Upper lobe of right lung (tissue), 1 donor: ENCODE measurements at regions not wholly inside any gene's neighbourhood (a gene's known extent, or its start where the extent isn't known, plus 50 kb on each side); places are given as distances from the start of the nearest gene placed in this dataset.
"Not testable (repeated sequence)": the region's sequence is repeated elsewhere in the genome, so short reads cannot be mapped to it uniquely, and the experiment has no call there.

Experiments
- ATAC-seq: fragments of 200-7000 bp; cut with Tn5 transposase; one replicate; pipeline ENCODE4 v1.9.1; 2020; ENCODE audit warnings: mild to moderate bottlenecking, moderate library complexity
- DNase-seq: peaks from one replicate; pipeline ENCODE4 v3.0.0-alpha.2; 2020
- H3K27ac ChIP-seq: fragments of 200-600 bp; one replicate; pipeline ENCODE4 v1.8.0; 2022
- H3K27me3 ChIP-seq: fragments of 200-600 bp; one replicate; pipeline ENCODE4 v1.8.0; 2022; ENCODE audit warnings: mild to moderate bottlenecking
- H3K36me3 ChIP-seq: fragments of 200-600 bp; one replicate; pipeline ENCODE4 v1.8.0; 2022
- H3K4me1 ChIP-seq: fragments of 200-600 bp; one replicate; pipeline ENCODE4 v1.8.0; 2022
- H3K4me3 ChIP-seq: fragments of 200-600 bp; one replicate; pipeline ENCODE4 v1.8.0; 2022; ENCODE audit warnings: mild to moderate bottlenecking
- H3K9me3 ChIP-seq: fragments of 200-600 bp; one replicate; pipeline ENCODE4 v1.8.0; 2022
- CTCF ChIP-seq: fragments of 200-600 bp; IDR thresholded peaks from one replicate; pipeline ENCODE4 v1.8.0; 2022; ENCODE audit warnings: antibody characterized with exemption
- intact Hi-C: fragments of 100-400 bp; cut with DNase I; formaldehyde crosslinking; loops from one replicate; pipeline ENCODE4 v1.11.0; 2022
- donor health status: DM: no; HTN: yes; CAD: no; lungs with severe emphysema.

DNA sequence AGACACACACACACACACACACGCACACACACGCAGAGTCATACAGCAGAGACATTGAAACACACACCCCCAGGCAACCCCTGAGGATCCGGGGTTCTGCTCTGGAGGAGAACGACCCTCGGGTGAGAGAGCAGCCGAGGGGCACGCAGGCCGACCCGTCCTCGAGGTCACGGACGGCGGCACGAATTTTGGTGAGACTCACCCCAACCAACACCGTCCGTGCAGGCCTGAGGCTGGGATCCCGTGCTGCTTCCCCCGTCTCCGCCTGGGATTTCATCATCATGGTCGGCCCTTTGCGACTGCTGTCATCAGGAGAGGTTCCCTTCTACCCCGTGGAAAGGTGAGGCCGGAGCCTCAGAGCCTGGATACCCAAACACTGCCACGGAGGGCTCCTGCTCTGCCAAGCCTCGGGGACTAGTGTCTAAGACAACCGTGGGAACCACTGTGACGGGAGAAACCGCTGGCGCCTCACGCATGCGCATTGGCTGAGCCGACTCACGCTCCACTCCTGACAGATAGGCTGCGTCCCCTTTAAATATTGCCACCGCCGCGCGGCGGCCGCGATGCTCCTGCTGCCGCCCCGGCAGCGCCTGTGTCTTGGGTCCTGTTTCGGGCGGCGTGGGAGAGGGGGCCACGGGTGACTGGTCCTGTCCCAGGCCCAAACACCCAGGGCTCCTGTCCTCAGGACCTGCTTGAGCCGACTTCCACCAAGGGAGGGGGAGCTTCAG, 699.1 kb upstream of the TPTE start:
- H3K9me3 ChIP-seq, H3K4me1 ChIP-seq, ATAC-seq, intact Hi-C loops, DNase-seq, H3K27ac ChIP-seq, H3K27me3 ChIP-seq, H3K36me3 ChIP-seq, H3K4me3 ChIP-seq: not testable (repeated sequence)

GRCh38 chr21:9823197-9824157, 697.9 kb upstream of the TPTE start:
- intact Hi-C loops, H3K4me1 ChIP-seq, H3K36me3 ChIP-seq, H3K9me3 ChIP-seq, H3K4me3 ChIP-seq, ATAC-seq, H3K27ac ChIP-seq, H3K27me3 ChIP-seq: not testable (repeated sequence)
- DNase-seq: peak; percentile 87

DNA sequence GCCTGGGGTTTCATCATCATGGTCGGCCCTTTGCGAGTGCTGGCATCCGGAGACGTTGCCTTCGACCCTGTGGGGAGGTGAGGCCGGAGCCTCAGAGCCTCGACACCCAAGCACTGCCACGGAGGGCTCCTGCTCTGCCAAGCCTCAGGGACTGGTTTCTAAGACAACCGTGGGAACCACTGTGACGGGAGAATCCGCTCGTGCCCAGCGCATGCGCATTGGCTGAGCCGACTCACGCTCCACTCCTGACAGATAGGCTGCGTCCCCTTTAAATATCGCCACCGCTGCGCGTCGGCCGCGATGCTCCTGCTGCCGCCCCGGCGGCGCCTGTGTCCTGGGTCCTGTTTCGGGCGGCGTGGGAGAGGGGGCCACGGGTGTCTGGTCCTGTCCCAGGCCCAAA, 690.6 kb upstream of the TPTE start:
- H3K4me1 ChIP-seq, DNase-seq, ATAC-seq, H3K4me3 ChIP-seq, intact Hi-C loops, H3K9me3 ChIP-seq, H3K27ac ChIP-seq, H3K27me3 ChIP-seq, H3K36me3 ChIP-seq: not testable (repeated sequence)

GRCh38 chr21:9832751-9833150, 688.6 kb upstream of the TPTE start:
- ATAC-seq, H3K4me1 ChIP-seq, intact Hi-C loops, H3K27me3 ChIP-seq, DNase-seq, H3K27ac ChIP-seq, H3K9me3 ChIP-seq, H3K4me3 ChIP-seq, H3K36me3 ChIP-seq: not testable (repeated sequence)

GRCh38 chr21:9836547-9836946, 684.8 kb upstream of the TPTE start:
- H3K36me3 ChIP-seq, H3K27ac ChIP-seq, H3K9me3 ChIP-seq, H3K4me3 ChIP-seq, DNase-seq, H3K4me1 ChIP-seq, H3K27me3 ChIP-seq, ATAC-seq, intact Hi-C loops: not testable (repeated sequence)

DNA sequence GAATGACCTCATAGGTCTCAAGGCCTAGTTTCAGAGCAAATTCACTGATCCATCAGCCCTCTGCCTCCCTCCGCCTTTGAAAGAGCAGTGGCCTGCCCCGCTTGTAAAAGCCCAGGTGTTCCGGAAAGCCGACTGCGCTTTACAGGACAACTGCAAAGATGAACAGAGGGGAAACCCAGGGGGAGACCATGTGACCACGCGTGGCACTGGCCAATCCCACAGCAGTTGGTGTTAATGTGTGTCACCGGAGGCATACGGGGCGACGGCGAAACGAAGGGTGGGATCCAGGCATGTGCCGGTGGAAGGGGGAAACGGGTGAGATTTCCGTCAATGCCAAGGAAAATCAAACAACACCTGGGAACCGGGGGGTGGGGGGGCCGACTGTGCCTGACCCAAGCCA, 684.4 kb upstream of the TPTE start:
- intact Hi-C loops, H3K9me3 ChIP-seq, H3K4me1 ChIP-seq, DNase-seq, H3K4me3 ChIP-seq, H3K27me3 ChIP-seq, ATAC-seq, H3K36me3 ChIP-seq, H3K27ac ChIP-seq: not testable (repeated sequence)

GRCh38 chr21:9837526-9837925, 683.9 kb upstream of the TPTE start:
- H3K4me3 ChIP-seq, DNase-seq, H3K9me3 ChIP-seq, H3K36me3 ChIP-seq, H3K27ac ChIP-seq, intact Hi-C loops, ATAC-seq, H3K27me3 ChIP-seq, H3K4me1 ChIP-seq: not testable (repeated sequence)

DNA sequence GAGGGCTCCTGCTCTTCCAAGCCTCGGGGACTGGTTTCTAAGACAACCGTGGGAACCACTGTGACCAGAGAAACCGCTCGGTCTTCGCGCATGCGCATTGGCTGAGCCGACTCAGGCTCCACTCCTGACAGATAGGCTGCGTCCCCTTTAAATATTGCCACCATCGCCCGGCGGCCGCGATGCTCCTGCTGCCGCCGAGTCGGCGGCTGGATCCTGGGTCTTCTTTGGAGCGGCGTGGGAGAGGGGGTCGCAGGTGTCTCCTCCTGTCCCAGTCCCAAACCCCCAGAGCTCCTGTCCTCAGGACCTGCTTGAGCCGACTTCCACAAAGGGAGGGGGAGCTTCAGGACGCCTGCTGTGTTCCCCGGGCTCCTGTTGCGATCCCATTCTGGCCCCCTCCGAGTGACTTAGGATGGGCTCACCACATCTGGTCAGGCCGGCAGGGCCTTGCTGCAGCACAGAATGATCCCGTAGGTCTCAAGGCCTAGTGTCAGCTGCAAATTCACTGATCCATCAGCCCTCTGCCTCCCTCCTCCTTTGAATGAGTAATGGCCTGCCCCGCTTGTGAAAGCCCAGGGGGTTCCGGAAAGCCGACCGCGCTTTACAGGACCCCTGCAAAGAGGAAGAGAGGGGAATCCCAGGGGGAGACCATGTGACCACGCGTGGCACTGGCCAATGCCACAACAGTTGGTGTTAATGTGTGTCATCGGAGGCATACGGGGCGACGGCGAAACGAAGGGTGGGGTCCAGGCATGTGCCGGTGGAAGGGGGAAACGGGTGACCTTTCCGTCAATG, 683.2 kb upstream of the TPTE start:
- H3K4me3 ChIP-seq: no peak overlapping the region
- H3K9me3 ChIP-seq: peaks cover 5% of the 10 kb centered on the region
- no peaks in the 10 kb centered on the region for H3K4me1 ChIP-seq
- ATAC-seq (no peak), DNase-seq (peak; percentile 71)
- no peaks in the 10 kb centered on the region for H3K27me3 ChIP-seq
- no peaks in the 10 kb centered on the region for H3K36me3 ChIP-seq
- no peak for TF ChIP-seq CTCF
- H3K27ac ChIP-seq: no peak overlapping the region
- intact Hi-C loops: no loop called here
